H1 (cell line): ENCODE measurements at regions not wholly inside any gene's neighbourhood (a gene's known extent, or its start where the extent isn't known, plus 50 kb on each side); places are given as distances from the start of the nearest gene placed in this dataset.

Experiments
- CTCF ChIA-PET: fragments of 300-600 bp; sonication (Branson Sonifier 250); formaldehyde crosslinking; loops from one replicate; lab custom pipeline; 2021; ENCODE audit not compliant: partially characterized antibody; lab: Charles Lee
- POLR2A ChIA-PET: fragments of 300-600 bp; sonication (Branson Sonifier 250); formaldehyde crosslinking; loops from one replicate; lab custom pipeline; 2021; ENCODE audit warnings: inconsistent platforms; ENCODE audit not compliant: partially characterized antibody; lab: Charles Lee
- DNase-seq, 2 experiments: peaks; one replicate each; pipeline versions ENCODE4 v3.0.0 to v3.0.0-alpha.2; 2010 to 2022; ENCODE audit warnings: low spot score in 2 of 2, low read depth in 1 of 2, mixed read lengths in 1 of 2
- FAIRE-seq: peaks from 2 replicates; lab custom pipeline; 2011; peaks lifted over from hg19 to GRCh38; lab: Jason Lieb, UNC
- H2AFZ ChIP-seq: 2 replicates; pipeline ENCODE4 v1.8.1; 2012; ENCODE audit warnings: low read length, inconsistent platforms
- H2AK5ac ChIP-seq: 2 replicates; pipeline ENCODE4 v1.6.1; 2013; ENCODE audit warnings: low read depth, low read length
- H2BK120ac ChIP-seq: replicated peaks from 2 replicates; pipeline ENCODE3; 2013; ENCODE audit warnings: low read depth, low read length, inconsistent platforms
- H2BK12ac ChIP-seq: 2 replicates; pipeline ENCODE4 v1.6.1; 2013; ENCODE audit warnings: low read depth, low read length
- H2BK15ac ChIP-seq: 2 replicates; pipeline ENCODE4 v1.6.1; 2013; ENCODE audit warnings: low read length
- H2BK20ac ChIP-seq: 2 replicates; pipeline ENCODE4 v1.6.1; 2013; ENCODE audit warnings: low read length
- H2BK5ac ChIP-seq: 2 replicates; pipeline ENCODE4 v1.6.1; 2013; ENCODE audit warnings: low read depth, low read length
- H3K14ac ChIP-seq: 2 replicates; pipeline ENCODE4 v1.6.1; 2013; ENCODE audit warnings: inconsistent platforms; ENCODE audit not compliant: insufficient read length
- H3K18ac ChIP-seq: 2 replicates; pipeline ENCODE4 v1.6.1; 2013; ENCODE audit warnings: low read length; ENCODE audit errors: extremely low read depth
- H3K23ac ChIP-seq: 2 replicates; pipeline ENCODE4 v1.6.1; 2013; ENCODE audit warnings: inconsistent platforms; ENCODE audit not compliant: insufficient read length
- H3K23me2 ChIP-seq: 2 replicates; pipeline ENCODE4 v1.6.1; 2013; ENCODE audit warnings: low read depth, low read length
- H3K27ac ChIP-seq: 2 replicates; pipeline ENCODE4 v1.6.1; 2011; ENCODE audit warnings: low read depth, low read length, inconsistent platforms
- H3K27me3 ChIP-seq, 4 experiments: replicated peaks in 1 of 4; 1 replicate in 1 of 4; 2 replicates in 3 of 4; pipeline versions ENCODE4 v1.6.1 to v1.8.1; 2011 to 2013; ENCODE audit warnings: low read length in 3 of 4, mild to moderate bottlenecking in 3 of 4, inconsistent platforms in 2 of 4, mixed read lengths in 2 of 4, moderate library complexity in 1 of 4; ENCODE audit not compliant: control insufficient read depth in 3 of 4, insufficient read depth in 3 of 4; ENCODE audit errors: extremely low read depth in 1 of 4
- H3K36me3 ChIP-seq, 4 experiments: 2 replicates each; pipeline versions ENCODE4 v1.6.1 to v1.8.1; 2011 to 2013; ENCODE audit warnings: mild to moderate bottlenecking in 4 of 4, low read length in 3 of 4, moderate library complexity in 2 of 4, control low read depth in 1 of 4, inconsistent platforms in 1 of 4; ENCODE audit not compliant: insufficient read depth in 4 of 4, control insufficient read depth in 2 of 4
- H3K4ac ChIP-seq: replicated peaks from 2 replicates; pipeline ENCODE3; 2013; ENCODE audit warnings: low read length, low read depth, mixed read lengths, inconsistent platforms; ENCODE audit not compliant: insufficient read length
- H3K4me1 ChIP-seq, 4 experiments: replicated peaks in 1 of 4; 1 replicate in 1 of 4; 2 replicates in 3 of 4; pipeline versions ENCODE4 v1.6.1 to v1.8.1; 2011 to 2013; ENCODE audit warnings: low read length in 3 of 4, inconsistent platforms in 2 of 4, mixed read lengths in 1 of 4; ENCODE audit not compliant: insufficient read depth in 4 of 4, control insufficient read depth in 3 of 4
- H3K4me2 ChIP-seq, 2 experiments: 2 replicates each; pipeline versions ENCODE4 v1.6.1 to v1.8.1; 2011 to 2013; ENCODE audit warnings: low read depth in 2 of 2, low read length in 2 of 2, control low read depth in 1 of 2, inconsistent platforms in 1 of 2, mild to moderate bottlenecking in 1 of 2; ENCODE audit not compliant: insufficient read depth in 1 of 2
- H3K4me3 ChIP-seq, 4 experiments: fragments of 200-600, 300-600 bp in 1 of 4; sonication (generic), shearing (Covaris generic), sonication (Bioruptor Twin) in 1 of 4; 2 replicates each; pipeline versions ENCODE4 v1.5.1 to v1.8.1; 2011 to 2016; ENCODE audit warnings: low read length in 4 of 4, low read depth in 3 of 4, control low read depth in 2 of 4, inconsistent platforms in 2 of 4, mild to moderate bottlenecking in 2 of 4, mixed read lengths in 1 of 4, moderate library complexity in 1 of 4; ENCODE audit not compliant: insufficient read depth in 2 of 4; ENCODE audit errors: extremely low read depth in 1 of 4
- H3K56ac ChIP-seq: replicated peaks from 2 replicates; pipeline ENCODE3; 2013; ENCODE audit warnings: low read depth, mild to moderate bottlenecking, mixed read lengths, low read length, inconsistent platforms; ENCODE audit not compliant: insufficient read length
- H3K79me1 ChIP-seq: 2 replicates; pipeline ENCODE4 v1.6.1; 2013; ENCODE audit warnings: low read depth, low read length, control low read depth
- H3K79me2 ChIP-seq, 2 experiments: 2 replicates each; pipeline versions ENCODE4 v1.6.1 to v1.8.1; 2012 to 2013; ENCODE audit warnings: low read length in 2 of 2, mild to moderate bottlenecking in 2 of 2, inconsistent platforms in 1 of 2; ENCODE audit not compliant: insufficient read depth in 2 of 2, control insufficient read depth in 1 of 2
- H3K9ac ChIP-seq, 4 experiments: replicated peaks in 1 of 4; 1 replicate in 1 of 4; 2 replicates in 3 of 4; pipeline versions ENCODE4 v1.6.1 to v1.8.1; 2011 to 2013; ENCODE audit warnings: low read depth in 3 of 4, low read length in 3 of 4, control low read depth in 2 of 4, mild to moderate bottlenecking in 2 of 4, moderate library complexity in 2 of 4, inconsistent platforms in 1 of 4; ENCODE audit errors: extremely low read depth in 1 of 4
- H3K9me3 ChIP-seq, 2 experiments: 2 replicates each; pipeline versions ENCODE4 v1.6.1 to v1.8.1; 2012 to 2013; ENCODE audit warnings: mild to moderate bottlenecking in 2 of 2, moderate library complexity in 2 of 2, control low read depth in 1 of 2, inconsistent platforms in 1 of 2, low read depth in 1 of 2, low read length in 1 of 2, mixed read lengths in 1 of 2; ENCODE audit not compliant: insufficient read depth in 2 of 2
- H4K20me1 ChIP-seq, 2 experiments: replicated peaks in 1 of 2; 2 replicates each; pipeline versions ENCODE3 to v1.8.1; 2011 to 2013; ENCODE audit warnings: inconsistent platforms in 2 of 2, low read length in 2 of 2, mild to moderate bottlenecking in 1 of 2; ENCODE audit not compliant: insufficient read depth in 2 of 2, control insufficient read depth in 1 of 2
- H4K5ac ChIP-seq: 2 replicates; pipeline ENCODE4 v1.6.1; 2013; ENCODE audit warnings: low read length, low read depth, mixed read lengths, inconsistent platforms; ENCODE audit not compliant: insufficient read length
- H4K8ac ChIP-seq: 2 replicates; pipeline ENCODE4 v1.8.0; 2013; ENCODE audit warnings: mild to moderate bottlenecking, moderate library complexity, low read length, inconsistent platforms; ENCODE audit not compliant: insufficient read depth; ENCODE audit errors: extremely low read depth
- H4K91ac ChIP-seq: replicated peaks from 2 replicates; pipeline ENCODE3; 2013; ENCODE audit warnings: low read length, mixed read lengths, inconsistent platforms; ENCODE audit not compliant: insufficient read length
- BACH1 ChIP-seq: IDR thresholded peaks from 2 replicates; pipeline ENCODE4 v1.6.1; 2012; ENCODE audit warnings: low read length, improper control_type of control experiment
- CTCF ChIP-seq, 3 experiments: IDR thresholded peaks; 1 replicate in 2 of 3; 2 replicates in 1 of 3; pipeline versions ENCODE4 v1.5.1 to v1.6.1; 2011; ENCODE audit warnings: low read length in 3 of 3, mild to moderate bottlenecking in 3 of 3, inconsistent platforms in 2 of 3, low read depth in 1 of 3, moderate library complexity in 1 of 3; ENCODE audit not compliant: insufficient read depth in 1 of 3; ENCODE audit errors: control extremely low read depth in 1 of 3
- E2F6 ChIP-seq: IDR thresholded peaks from 2 replicates; pipeline ENCODE4 v1.6.1; 2012; ENCODE audit warnings: inconsistent platforms
- EGR1 ChIP-seq: IDR thresholded peaks from 2 replicates; pipeline ENCODE4 v1.6.1; 2011; ENCODE audit warnings: low read depth, low read length, borderline replicate concordance
- EP300 ChIP-seq, 2 experiments: IDR thresholded peaks; 1 replicate in 1 of 2; 2 replicates in 1 of 2; pipeline ENCODE4 v1.6.1; 2011 to 2012; ENCODE audit warnings: low read depth in 2 of 2, low read length in 2 of 2, mild to moderate bottlenecking in 2 of 2, borderline replicate concordance in 1 of 2, inconsistent platforms in 1 of 2, moderate library complexity in 1 of 2
- EZH2 ChIP-seq: fragments of 200-600 bp; sonication (generic); IDR thresholded peaks from 2 replicates; pipeline ENCODE4 v1.7.1; 2012; ENCODE audit warnings: low read depth, mild to moderate bottlenecking, moderate library complexity, low read length, inconsistent platforms; ENCODE audit not compliant: severe bottlenecking
- PHF8 ChIP-seq: fragments of 200-600 bp; sonication (generic); conservative IDR thresholded peaks from 2 replicates; pipeline ENCODE4 v1.7.1; 2012; ENCODE audit warnings: low read depth, mild to moderate bottlenecking, inconsistent platforms, low read length, moderate library complexity
- POU5F1 ChIP-seq: IDR thresholded peaks from 2 replicates; pipeline ENCODE4 v1.6.1; 2011; ENCODE audit warnings: low read depth, mild to moderate bottlenecking, low read length, moderate library complexity
- RBBP5 ChIP-seq: IDR thresholded peaks from 2 replicates; pipeline ENCODE4 v1.7.1; 2012; ENCODE audit warnings: low read depth, mild to moderate bottlenecking, inconsistent platforms, low read length, moderate library complexity, borderline replicate concordance
- SIRT6 ChIP-seq: IDR thresholded peaks from one replicate; pipeline ENCODE4 v1.7.1; 2012; ENCODE audit warnings: low read length, inconsistent platforms
- SUZ12 ChIP-seq: fragments of 200-600 bp; sonication (generic); IDR thresholded peaks from 2 replicates; pipeline ENCODE4 v1.6.1; 2012; ENCODE audit warnings: mild to moderate bottlenecking, inconsistent platforms, low read length, moderate library complexity, mixed read lengths

GRCh38 chr13:73394066-73394465 is 335.3 kb downstream of the KLF5 start:
- H3K79me2 ChIP-seq, result no peaks in the 10 kb centered on the region
- no peak overlapping the region for H4K8ac ChIP-seq
- H3K9me3 ChIP-seq, result no peaks in the 10 kb centered on the region
- no peak overlapping the region for H3K4me2 ChIP-seq
- no peak overlapping the region for H2AFZ ChIP-seq
- no peaks in the 10 kb centered on the region for H3K79me1 ChIP-seq
- CTCF ChIA-PET, result interaction anchor here (1.3 kb wide), 1 partner anchor 335 kb away, joined by 3 read pairs; the partner anchor contains the start of gene KLF5
- H4K5ac ChIP-seq, result no peak overlapping the region
- POLR2A ChIA-PET, result no interaction called here
- no peaks in the 10 kb centered on the region for H3K27me3 ChIP-seq
- H3K14ac ChIP-seq, result no peak overlapping the region
- FAIRE-seq (no peak), DNase-seq (no peak)
- H3K4me3 ChIP-seq, result no peak overlapping the region
- H3K23ac ChIP-seq, result no peak overlapping the region
- H3K27ac ChIP-seq, result no peak overlapping the region
- peaks cover 0 to 5% (median 1%) of the 10 kb centered on the region in 4 experiments; a peak in 2 of 7 replicates for H3K4me1 ChIP-seq
- H2BK20ac ChIP-seq, result no peak overlapping the region
- no peak overlapping the region for H2BK15ac ChIP-seq
- H3K4ac ChIP-seq, result no peak overlapping the region
- no peak overlapping the region for H2BK5ac ChIP-seq
- no peaks in the 10 kb centered on the region for H3K36me3 ChIP-seq
- no peak overlapping the region for H4K91ac ChIP-seq
- H3K23me2 ChIP-seq, result no peaks in the 10 kb centered on the region
- H2AK5ac ChIP-seq, result no peak overlapping the region
- H2BK12ac ChIP-seq, result no peak overlapping the region
- no peak overlapping the region for H3K9ac ChIP-seq
- H3K18ac ChIP-seq, result no peak overlapping the region
- TF ChIP-seq POU5F1 (no peak), BACH1 (no peak), SIRT6 (no peak), E2F6 (no peak), CTCF (IDR thresholded peaks at IDR 0.05; ENCODE audit: control extremely low read depth in 1 of 3, insufficient read depth in 1 of 3, low read depth in 1 of 3, low read length in 3 of 3) (no peak), EZH2 (no peak), SUZ12 (no peak), EP300 (IDR thresholded peaks at IDR 0.05; ENCODE audit: borderline replicate concordance in 1 of 2, low read depth in 2 of 2, low read length in 2 of 2) (no peak), EGR1 (no peak), RBBP5 (no peak), PHF8 (no peak)
- no peak overlapping the region for H3K56ac ChIP-seq
- H4K20me1 ChIP-seq, result no peaks in the 10 kb centered on the region
- H2BK120ac ChIP-seq, result no peak overlapping the region
